ENCODE measurements at regions not wholly inside any gene's neighbourhood (a gene's known extent, or its start where the extent isn't known, plus 50 kb on each side); places are given as distances from the start of the nearest gene placed in this dataset.

- DNase-seq = no peak
Measured at GRCh38 chr4:43244688-43245382, 352.3 kb downstream of the GRXCR1 start.

- DNase-seq = peak; percentile 70
Measured at GRCh38 chr4:43251841-43252240, 359.3 kb downstream of the GRXCR1 start.

DNA sequence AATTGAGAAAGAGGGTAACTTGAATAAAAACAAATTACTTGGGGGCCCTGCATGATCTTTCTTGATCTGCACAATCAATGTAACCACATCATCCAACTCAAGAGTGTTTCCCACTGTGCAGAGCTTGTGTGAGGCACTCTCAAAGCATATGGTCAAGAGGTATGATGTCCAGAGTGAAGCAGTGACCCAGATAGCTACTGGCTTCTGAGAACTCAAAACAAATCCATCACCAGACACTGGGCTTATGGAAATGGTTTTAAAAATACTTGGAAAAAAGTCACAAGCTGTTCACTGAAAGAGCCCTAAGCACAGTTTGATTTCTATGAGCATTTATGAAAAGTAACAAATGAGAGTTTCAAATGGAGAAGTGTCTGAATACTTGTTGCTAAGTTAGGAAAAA lies 361.0 kb downstream of the GRXCR1 start:
- DNase-seq = peak; percentile 29

GRCh38 chr4:43264730-43265129 lies 372.2 kb downstream of the GRXCR1 start:
- DNase-seq = no peak

DNA sequence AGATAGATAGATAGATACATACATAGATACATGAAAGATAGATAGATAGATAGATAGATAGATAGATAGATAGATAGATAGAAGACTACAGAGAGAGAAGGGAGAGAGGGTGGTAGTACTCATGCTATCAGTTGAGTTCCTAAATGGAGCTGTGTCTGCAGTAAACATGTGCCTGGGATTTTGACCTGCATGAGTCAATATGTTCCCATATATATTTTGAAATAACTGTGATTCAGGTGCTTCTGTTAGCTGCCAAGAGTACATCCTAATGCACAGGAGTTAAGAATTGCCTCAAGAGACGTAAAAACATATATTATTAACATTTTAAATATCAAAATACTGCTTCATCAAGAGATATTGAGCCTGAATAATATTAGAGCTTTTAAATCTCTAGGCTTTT lies 379.4 kb downstream of the GRXCR1 start:
- DNase-seq = no peak

DNA sequence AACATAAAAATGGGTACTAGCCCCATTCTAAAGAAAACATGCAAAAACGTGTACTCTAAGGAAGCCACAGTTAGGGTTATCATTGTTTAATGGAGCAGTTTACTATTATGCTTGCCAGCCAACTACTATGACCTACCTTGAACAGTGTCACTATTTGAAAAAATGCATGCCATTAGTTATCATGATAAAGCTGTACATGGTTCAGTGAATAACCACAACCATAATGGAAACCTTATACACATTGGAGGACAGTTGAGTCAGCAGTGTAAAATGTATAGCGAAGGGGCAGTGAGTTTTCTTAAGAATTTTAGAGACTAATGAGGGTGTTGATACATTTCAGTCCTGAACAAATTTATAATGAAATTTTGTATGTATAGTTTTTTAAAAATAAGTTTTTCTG lies 381.9 kb downstream of the GRXCR1 start:
- no peak for DNase-seq

- DNase-seq = no peak
Measured at GRCh38 chr4:43275779-43276178, 383.3 kb downstream of the GRXCR1 start.

GRCh38 chr4:43276321-43276720 lies 383.8 kb downstream of the GRXCR1 start:
- DNase-seq = no peak

- no peak for DNase-seq
Measured at GRCh38 chr4:43277003-43277402, 384.5 kb downstream of the GRXCR1 start.

GRCh38 chr4:43282534-43282933 lies 390.0 kb downstream of the GRXCR1 start:
- no peak for DNase-seq

DNA sequence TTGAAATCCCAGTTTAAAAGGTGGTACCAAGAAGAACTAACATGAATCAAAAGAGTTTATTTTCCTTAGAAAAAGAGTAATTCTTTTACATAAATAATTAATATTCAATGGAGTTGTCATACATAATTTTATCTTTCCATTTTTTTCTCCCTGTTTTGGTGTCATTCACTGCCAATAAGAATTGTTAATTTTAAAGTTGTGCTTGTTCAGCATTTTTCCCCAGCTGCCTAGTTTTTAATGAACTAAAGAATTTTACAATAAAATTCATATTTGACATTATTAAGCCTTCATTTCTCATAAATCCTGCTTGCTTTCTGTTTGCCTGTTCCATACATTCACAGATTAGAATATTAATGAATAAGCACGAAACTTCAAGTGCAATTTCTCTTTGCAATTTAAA lies 393.6 kb downstream of the GRXCR1 start:
- no peak for DNase-seq

DNA sequence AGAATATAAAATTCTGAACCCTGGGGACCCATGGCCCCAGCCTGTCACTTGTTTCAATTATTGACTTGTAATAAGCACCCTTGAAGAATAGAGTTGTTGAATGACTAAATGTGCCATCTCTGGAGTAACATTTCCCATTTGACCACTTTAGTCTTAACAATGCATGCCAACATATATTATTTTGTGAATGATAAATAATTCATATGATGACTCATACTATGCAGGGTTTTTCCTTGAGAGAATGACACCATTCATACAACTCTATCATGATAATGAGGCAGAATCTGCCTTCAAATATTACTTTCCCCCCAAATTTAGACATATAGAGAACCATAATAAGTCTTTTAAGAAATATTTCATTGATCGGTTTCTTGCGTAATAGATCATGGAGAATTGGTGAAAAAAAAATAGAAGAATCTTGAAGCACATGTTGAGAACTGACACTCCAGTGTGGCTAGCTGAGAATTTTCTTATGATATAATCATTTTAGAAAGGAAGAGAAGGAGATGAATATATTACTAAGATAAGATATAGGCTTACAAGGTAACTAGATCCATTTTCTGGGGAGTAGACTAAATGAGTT lies 404.5 kb downstream of the GRXCR1 start:
- DNase-seq = no peak

DNA sequence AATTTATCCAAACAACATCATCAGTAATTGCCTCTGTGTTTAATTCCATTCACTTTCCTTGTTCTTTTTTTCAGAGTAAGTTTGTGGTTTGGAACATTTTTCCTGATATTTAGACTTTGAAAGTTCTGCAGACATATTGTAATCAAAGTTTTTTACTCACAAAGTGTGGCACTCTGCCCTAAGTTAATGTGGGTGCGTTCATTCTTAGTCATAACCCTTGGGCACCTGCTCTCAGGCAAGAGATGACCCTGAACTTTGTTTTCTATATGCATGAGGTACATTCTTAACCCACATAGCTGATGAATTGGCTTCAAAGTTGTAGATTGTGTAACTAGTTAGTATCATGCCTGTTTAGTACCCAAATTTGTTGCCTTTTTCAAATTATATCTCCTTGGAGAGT lies 424.3 kb downstream of the GRXCR1 start:
- no peak for DNase-seq

GRCh38 chr4:43325220-43325967 lies 432.9 kb downstream of the GRXCR1 start:
- no peak for DNase-seq

- DNase-seq = no peak
Measured at GRCh38 chr4:43330288-43330687, 437.8 kb downstream of the GRXCR1 start.

GRCh38 chr4:43331226-43332051 lies 438.9 kb downstream of the GRXCR1 start:
- no peak for DNase-seq

DNA sequence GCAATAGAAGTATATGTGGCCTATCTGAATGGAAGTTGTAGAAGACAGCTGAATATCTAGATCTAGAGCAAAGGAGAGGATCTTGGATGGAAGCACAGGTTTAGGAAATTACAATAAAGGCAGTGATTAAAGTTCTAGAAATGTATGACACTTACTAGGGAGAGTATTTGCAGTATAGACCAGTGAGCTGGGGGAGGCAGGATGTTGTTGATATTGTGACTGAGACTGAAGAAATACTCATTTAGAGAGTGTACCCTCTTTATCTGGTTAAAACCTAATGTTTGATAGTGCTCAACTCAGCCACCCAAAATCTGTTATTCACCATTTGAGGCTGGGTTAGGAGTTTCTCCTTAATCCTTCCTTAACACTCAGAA lies 439.5 kb downstream of the GRXCR1 start:
- no peak for DNase-seq

DNA sequence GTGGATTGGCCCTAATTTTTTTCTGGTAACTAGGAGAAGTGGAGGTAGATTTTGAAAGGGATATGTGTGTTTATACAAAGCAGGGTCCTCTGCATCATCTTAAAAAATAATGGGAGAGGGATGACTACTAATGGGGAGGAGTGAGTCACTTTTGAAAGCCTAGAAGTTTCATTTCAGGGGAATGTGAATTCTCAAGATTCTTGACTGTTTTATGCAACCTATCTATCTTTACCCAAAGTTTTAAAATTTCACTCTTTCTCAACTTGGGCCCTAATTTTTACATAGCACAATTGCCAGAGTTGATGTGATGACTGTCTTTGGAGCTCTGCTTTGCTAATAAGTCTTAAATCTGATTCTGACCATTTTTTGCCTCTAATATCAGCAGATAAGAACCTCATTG lies 445.2 kb downstream of the GRXCR1 start:
- DNase-seq = no peak

GRCh38 chr4:43339435-43339834 lies 446.9 kb downstream of the GRXCR1 start:
- DNase-seq = no peak

- DNase-seq = no peak
Measured at GRCh38 chr4:43341741-43342140, 449.2 kb downstream of the GRXCR1 start.

DNA sequence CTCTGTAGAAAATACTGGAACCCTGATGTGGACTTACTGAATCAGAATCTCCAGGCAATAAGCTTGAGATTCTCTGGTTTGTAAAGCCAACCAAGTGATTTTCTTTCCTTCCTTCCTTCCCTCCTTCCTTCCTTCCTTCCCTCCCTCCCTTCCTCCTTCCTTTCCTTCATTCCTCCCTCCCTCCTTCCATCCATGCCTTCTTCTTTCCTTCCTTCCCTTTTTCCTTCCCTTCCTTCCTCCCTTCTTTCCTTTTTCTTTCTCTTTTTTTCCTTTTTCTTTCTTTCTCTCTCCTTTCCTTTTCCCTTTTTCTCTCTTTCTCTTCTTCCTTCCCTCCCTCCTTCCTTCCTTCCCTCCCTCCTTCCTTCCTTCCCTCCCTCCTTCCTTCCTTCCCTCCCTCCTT lies 450.8 kb downstream of the GRXCR1 start:
- DNase-seq = no peak

- no peak for DNase-seq
Measured at GRCh38 chr4:43345323-43345925, 452.9 kb downstream of the GRXCR1 start.

GRCh38 chr4:43348591-43348990 lies 456.1 kb downstream of the GRXCR1 start:
- no peak for DNase-seq
